ENCODE measurements at regions not wholly inside any gene's neighbourhood (a gene's known extent, or its start where the extent isn't known, plus 50 kb on each side); places are given as distances from the start of the nearest gene placed in this dataset.

DNA sequence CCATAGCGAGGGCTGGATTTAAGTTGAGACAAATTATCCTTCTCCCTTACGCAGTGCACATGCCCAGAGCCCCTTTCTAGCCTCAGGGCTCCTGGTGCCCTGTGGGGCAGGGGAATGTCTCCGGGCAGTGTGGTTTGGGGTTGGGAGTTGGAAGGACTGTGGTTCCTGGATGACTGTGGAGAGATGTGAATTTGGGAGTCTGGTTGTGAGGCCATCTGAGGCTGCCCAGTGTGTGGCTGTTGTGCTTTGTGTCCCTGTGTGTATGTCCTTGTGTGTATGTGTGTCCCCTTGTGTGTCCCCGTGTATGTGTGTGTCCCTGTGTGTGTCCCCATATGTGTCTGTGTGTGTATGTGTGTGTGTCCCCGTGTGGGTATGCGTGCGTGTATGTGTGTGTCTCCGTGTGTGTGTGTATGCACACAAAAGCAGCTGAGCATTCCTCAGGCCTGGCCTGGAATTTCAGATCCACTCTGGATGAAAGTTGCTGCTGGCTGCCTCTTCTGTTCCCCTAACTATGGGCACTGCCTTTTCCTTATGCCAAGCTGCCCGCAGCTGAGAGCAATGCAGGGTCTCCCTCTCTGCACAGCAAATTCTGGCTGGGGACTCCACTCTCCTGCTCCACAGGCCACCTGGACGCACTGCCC, 65.4 kb downstream of the UBIAD1 start:
- DNase-seq, result no peak

DNA sequence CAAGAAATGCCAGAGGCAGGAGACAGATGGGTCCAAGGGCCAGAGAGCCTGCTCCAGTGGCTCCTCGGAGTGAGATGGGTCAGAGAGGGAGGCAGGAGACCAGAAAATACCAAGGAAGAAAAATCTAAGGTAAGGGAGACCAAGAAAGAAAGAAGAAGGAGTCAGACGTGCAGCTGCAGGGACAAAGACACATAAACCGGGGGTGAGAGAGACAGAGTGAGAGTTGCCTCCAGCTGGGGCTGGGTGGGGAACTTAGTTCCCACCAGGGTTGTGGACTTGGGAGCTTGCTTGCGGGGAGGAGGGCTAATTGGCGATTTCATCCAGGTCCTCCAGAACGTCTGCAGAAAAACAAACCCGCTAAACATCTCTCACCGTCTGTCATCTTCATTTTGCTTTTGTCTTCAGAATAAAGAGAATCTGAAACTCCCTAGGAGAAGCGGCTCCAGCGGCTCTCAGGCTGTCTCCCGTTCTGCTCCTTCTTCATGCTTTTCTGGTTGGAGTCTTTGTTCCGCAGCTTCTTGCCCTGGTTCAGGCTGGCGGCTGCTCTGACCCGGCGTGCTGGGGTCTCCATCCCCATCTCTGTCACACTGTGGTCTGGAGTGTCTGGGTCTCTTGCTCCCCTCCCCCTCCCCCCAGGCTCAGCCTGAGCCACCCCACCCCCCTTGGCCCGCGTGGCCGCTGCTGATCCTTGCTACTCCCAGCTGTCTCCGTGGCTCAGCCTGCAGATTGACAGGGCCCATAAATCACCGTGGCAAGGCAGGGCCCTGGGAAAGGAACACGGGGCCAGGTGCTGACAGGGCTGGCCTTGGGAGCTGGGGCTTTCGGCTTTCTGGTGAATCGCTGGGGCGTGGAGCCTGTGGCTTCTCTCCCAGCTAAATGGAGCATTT, 66.6 kb downstream of the UBIAD1 start:
- DNase-seq, result no peak

DNA sequence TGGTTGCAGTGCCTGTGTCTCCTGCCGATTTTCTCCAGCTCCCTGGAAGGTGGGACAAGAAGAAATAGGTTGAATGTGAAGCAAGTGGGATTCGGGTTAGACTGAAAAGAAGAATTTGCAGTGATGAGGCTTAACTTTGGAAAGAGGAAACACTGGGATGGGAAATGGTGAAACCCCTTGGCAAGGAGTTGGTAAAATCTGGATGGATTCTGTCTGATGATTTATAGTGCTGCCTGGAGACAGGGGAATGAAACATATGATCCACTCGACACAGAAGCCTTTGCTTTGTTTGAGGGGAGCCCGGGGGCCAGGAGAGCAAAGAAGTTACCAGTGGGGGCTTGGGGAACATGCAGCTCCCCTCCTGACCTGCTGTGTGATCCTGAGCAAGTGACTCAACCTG, 67.2 kb downstream of the UBIAD1 start:
- no peak for DNase-seq

DNA sequence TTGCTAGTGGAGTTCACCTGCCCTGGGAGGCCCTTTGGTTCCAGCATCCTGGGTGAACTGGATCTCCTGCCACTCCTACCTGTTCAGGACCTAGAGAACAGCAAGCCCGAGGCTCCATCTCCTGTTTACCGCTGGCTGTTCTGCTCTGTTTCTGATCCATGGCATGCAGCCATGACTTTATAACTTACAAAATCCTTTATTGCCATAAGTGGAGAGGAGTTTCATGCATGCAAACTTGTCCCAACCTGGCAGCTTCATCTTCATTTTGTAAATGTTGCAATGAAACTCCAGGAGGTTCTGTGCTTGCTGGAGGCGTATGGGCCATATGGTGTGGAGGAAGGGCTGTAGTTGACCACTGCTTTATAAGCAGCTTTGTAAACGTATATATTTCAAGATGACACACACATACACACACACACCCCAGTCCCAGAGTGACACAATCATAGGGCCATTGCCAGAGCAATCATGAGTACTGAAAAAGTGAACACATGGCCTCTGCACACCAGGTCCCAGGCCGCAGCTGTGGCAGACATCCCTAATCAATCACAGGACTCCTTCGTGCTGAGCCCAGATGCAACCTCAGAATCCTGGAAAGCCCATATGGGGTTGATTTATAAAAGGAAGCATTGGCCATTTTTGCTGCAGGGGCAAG, 69.0 kb downstream of the UBIAD1 start:
- no peak for DNase-seq

DNA sequence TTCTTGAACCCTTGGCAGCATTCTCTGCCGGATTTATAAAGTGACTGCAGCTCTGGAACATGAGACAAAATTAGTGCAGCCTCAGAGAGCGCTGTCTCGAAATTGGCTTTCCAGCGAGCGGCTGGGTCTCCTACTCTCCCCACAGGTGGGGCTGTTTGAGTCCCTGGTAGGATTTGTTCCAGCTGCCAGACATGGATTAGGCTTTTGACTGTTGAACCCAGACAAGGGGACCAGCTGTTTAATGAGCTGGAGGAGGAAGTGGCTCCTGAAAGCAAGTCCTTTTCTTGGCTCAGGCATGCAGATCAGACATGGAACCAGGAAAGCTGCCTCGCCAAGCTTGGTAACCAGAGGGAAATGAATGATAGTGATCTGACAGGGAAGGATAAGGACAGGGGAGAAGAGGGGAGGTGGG, 69.6 kb downstream of the UBIAD1 start:
- no peak for DNase-seq

DNA sequence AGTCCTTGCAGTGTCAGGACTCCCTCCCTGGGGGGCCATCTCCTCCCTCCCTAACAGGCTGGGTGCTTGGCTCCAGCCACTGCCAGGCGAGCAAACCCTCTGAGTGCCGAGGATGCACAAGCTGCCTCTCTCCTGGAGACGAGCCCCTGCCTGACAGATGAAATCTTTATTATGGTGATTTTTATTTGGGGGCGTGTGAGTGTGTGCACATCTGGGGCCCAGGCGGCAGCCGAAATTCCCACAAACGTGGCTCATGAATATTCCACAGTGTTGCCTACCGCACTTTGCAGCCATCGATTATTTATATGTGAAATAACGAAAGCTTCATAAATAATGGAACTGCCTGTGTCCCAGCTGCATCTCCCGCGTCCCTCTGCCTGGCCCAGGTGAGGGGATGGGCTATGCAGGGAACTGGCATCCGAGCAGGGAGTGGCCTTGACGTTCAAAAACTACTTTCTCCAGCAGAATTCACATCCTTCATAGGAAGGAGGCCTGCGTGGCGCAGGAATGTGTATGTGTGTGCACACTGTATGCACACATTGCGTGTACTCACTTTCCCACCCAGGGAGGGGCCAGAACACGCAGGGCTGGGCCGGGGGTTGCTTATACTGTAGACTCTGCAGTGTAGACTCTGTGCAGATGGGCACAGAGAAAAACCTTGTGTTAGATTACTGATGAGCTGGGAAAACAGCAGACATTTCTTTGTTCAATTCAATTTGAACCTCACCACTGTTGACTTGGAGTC, 73.1 kb downstream of the UBIAD1 start:
- DNase-seq, result no peak

DNA sequence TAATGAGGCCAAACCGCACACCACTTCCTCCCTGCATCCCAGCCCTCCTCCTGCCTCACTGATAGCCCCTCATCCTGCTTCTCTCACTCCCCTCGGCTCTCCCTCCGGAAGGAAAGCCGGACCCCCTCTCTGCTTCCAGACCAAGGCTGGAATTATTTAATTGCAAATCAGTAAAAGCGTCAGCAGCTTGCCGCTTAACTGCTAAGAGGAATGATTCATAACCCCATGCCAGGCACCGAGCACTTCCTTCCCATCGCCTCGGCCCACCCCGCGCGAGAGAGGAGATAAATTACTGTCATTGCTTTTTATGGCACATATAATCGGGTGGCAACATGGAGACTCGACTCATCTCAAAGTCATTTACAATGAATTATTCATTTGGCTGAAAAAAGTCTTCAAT, 77.3 kb downstream of the UBIAD1 start:
- no peak for DNase-seq

DNA sequence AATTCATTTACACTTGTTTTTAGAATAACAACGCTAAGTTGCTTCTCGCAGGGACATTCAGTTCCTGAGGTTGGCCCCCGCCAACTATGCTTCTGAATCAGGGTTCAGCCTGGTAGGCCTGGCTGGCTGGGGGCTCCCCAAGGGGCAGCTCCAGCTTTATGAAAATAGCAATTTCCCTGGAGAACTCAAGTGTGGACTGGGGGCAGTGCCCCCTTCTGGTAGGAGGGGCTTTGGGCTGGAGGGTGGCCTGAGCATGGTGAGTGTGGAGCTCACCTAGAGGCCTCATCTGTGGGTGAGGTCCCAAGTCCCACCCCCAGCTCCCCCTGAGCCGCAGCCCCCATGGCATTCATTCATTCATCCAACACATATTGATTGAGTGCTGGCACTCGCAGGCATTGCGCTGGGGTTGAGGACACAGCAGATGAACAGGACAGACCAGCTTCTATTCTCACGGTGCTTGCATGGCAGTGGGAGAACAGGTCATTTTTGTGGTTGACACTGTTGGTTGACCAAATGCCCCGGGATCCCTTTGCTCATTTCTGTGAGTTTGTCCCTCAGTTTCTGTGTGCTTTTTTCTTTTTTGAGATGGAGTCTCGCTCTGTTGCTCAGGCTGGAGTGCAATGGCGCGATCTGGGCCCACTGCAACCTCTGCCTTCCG, 79.2 kb downstream of the UBIAD1 start:
- DNase-seq, result no peak

DNA sequence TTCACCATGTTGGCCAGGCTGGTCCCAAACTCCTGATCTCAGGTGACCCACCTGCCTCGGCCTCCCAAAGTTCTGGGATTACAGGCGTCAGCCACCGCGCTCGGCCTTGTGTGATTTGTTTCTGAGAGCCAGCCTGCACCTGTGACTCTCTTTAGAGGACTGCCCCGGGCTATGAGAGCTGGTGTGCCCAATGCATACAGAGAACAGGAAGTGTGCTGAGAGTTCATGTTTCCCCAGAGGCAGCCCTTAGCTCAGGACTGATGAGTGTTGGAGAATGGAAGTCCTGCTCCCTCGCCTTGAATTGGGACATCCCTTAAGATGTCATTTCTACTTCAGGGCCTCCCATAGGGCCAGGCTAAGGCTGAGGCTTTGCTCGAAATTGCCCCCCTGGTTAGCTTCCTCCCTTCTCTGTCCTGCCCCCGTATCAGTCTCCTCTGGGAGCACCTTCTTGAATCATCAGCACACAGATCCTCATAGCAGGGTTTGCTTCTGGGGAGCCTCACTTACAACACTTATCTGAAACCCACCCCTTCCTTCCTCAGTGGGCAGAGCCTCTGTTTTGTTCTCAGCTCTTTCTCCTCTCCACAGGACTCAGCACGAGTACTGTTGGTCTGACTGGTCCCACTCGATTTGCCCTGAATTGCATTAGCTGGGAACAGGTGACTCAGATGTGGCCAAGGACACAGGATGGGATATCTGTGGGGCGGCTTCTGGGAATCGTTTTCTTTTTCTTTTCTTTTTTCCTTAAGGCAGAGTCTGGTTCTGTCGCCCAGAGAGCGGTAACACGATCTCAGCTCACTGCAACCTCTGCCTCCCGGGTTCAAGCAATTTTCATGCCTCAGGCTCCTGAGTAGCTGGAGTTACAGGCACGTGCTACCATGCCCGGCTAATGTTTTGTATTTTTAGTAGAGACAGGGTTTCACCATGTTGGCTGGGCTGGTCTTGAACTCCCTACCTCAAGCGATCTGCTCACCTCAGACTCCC, 80.1 kb downstream of the UBIAD1 start:
- DNase-seq, result no peak

DNA sequence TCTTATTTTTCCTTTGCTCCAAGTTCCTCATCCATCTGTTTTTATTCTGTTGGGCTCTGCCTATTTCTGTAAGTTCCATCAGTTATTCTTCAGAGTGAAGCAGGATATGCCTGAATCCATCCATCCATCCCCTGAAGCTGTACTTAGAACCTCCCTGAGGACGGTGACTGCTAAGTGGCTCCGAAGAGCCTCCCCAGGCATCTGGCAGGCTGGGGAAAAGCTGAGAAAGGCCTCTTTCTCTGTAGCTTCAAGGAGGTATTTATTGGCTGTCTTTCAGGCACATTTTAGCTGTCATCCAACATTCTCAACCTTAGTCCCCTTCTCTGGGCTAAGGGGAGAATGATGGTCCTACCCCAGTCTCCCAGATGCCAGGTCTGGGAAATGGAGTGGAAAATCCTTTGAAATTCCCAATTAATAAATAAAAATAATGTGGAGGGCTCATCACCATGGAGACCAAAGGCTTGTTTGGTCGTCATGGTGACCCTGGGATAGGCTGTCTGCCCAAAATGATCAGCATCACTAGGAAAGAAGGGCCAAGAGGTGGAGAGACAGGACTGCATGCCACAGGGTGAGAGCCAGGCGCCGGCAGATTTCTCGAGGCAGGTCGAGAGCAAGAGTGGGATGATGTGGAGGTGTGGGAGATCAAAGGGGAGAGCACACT, 82.0 kb downstream of the UBIAD1 start:
- DNase-seq, result no peak

DNA sequence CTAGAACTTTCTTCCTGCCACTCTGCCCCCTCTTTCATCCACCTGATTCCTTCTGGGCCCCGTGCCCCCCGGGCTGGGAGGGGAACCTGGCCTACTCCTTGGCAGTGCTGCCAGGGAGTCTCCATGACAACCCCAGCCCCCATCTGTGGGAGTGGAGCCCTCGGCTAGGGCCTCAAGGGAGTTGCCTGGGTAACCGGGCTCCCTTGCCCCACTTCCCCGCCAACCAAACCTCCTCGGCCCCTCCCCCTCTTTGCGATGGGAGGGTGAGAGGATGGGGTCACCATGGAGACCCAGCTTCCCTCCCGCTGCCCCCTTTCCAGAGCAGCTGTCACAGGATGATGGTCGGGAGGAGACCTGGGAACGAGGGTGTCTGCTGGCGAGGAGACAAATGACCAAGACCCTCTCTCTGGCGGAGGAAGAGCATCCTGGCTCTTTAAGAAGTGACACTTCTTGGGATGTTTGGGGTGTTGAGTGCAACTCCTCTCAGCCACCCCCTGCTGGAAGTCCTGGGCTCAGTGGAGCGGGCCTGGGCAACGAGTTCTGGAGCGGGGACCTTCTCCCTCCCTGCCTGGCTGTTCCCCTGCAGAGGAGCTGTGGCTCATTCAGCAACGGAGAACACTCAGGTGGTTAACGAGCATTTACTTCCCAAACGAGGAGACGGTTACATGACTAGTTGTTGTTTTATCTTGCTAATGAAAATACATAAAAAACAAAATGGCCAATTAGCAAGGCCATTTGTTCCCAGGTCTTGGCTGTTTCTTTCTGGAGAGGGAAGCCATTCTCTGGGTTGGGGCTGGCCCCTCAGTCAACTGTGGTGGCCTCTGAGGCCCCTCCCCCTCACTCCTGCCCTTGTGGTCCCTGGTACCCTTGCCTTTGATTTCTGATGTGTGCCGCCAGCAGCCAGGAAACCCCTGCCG, 82.8 kb downstream of the UBIAD1 start:
- no peak for DNase-seq

DNA sequence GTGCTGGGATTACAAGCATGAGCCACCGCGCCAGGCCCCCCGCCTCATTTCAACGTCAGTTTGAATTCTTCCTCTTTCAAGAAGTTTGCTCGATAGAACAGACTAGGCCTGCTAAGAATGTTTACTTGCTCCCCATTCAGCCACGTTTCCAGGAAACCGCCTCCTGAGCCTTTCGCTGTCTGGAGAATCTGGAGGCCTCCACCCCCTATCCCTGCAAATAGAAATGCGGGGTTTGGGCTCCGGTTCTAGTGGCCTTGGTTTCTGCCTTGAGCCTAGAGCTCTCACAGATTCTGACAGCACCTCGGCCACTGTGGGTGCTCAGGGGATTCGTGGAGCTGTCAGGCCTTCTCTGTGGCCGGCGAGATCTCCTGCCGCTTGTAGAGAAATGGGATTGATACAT, 84.3 kb downstream of the UBIAD1 start:
- DNase-seq, result no peak

DNA sequence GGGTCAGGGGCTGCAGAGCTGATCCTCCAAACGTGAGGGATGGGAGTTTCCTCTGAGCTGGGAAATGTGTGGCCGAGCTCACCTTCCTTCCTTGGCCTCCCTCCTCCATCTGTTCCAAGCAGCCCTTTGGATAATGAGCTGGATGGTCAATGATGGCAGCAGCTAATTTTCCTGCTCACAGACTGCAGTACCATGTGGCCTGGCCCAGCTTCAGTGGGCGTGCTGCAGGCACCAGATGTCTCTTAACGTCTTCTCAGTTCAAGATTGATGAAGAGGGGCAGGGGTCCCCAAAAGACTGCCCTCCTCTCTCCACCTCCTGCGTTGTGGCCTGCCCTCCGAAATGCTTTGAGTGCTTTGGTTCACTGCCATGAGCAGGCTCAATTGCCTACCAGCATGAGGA, 86.0 kb downstream of the UBIAD1 start:
- DNase-seq, result no peak

DNA sequence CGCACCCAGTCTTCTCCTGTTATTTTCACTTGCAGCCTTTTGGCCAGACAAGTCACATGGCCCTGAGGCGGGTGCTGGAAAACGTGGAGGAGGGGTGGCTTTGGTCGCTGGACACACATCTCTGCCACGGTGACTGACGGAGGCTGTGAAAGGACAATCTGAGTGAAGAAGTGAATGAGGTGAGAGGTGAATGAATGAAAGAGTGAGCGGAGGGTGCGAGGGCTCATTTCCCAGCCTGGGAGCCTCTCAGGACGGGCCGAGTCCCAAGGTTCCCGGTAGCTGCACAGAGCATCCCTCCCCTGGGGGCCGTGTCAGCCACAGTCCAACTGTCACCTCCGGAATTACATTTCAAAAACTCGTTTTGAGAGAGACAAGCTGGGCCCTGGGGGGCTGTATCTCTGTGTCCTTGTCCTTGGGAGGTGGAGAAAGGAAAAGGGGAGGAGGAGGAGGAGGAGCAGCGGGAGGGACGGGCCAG, 89.6 kb downstream of the UBIAD1 start:
- DNase-seq, result no peak

DNA sequence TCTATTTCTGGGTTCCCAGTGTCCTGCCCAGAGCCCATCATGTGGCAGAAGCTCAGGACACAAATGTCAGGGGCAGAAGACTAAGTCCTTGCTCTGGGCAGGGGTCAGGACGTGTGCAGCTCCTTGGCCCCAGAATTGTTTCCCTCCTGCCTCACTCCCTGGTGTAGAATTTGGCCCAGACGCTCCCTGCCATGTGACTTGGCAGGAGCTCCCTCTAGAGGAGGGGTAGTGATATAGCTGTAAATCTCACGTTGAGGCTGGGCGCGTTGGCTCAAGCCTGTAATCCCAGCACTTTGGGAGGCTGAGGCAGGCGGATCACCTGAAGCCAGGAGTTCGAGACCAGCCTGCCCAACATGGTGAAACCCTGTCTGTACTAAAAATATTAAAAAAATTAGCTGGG, 91.2 kb downstream of the UBIAD1 start:
- peak; percentile 8 for DNase-seq

DNA sequence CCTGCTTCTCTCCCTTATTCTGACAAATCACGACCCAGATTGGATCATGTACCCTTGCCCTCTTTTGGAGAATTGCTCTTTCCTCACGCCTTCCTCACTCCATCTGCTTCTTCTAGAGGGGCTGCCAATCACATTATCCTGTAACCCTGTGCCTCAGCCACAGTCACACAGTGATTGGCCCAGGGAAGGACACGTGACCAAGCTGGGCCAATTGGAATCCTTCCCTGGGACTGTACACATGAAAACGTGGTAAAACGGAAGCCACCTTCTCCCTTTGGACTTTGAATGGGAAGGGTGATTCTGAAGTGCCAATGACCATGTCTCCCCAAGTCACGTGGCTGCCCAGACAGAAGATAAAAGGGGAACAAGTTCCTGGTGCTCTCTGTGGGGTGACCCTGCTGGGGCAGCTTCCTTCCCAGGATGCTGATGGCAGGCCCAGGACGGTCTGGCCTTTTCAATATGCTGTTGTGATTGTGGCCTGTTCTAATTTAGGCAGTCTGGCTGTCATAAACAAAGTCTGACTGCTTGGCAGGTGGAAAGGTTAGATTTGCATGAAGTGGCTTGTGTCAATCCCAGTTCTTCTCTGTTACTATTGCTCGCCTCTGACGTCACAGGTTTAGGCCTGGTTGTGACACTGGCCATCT, 92.9 kb downstream of the UBIAD1 start:
- DNase-seq, result no peak

DNA sequence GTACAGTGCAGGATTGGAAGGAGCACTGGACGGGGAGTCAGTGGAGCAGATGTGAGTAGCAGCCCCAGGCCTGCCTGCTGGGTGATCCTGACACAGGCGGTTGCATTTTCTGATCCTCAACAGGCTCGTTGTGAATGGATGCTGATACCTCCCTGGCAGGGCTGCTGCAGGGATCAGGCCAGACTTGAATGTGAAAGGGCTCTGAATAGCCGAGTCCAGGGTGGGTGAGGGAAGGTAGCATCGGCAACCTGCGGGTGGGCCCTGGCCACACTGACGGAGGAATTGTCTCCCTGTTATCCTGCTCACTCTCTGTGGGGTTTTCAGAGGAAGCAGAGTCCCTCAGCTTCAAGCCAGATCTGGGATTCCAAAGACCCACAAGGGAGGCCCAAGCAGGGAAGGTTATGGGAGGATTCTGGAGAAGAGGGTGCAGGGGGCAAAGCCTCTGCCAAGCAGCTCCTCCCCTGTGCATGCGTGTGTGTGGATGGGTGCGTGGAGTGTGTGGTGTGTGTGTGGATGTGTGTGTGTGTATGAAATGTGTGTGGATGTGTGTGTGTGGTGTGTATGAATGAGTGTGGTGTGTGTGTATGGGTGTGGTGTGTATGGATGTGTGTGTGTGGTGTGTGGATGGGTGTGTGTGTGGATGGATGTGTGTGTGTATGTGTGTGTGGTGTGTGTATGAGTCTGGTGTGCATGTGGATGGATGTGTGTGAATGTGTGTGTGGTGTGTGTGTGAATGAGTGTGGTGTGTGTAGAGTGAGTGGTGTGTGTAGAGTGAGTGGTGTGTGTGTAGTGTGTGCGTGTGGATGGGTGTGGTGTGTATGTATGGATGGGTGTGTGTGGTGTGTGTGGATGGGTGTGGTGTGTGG, 100.3 kb downstream of the UBIAD1 start:
- no peak for DNase-seq
